Esophagus muscularis mucosa (tissue), 3 donors: ENCODE measurements at regions not wholly inside any gene's neighbourhood (a gene's known extent, or its start where the extent isn't known, plus 50 kb on each side); places are given as distances from the start of the nearest gene placed in this dataset.

ENCODE experiments used
- POLR2A ChIP-seq: fragments of 450-650 bp; IDR thresholded peaks from one replicate; pipeline ENCODE4 v1.6.1; 2017; ENCODE audit warnings: antibody characterized with exemption, moderate library complexity, mild to moderate bottlenecking, low read depth
- POLR2AphosphoS5 ChIP-seq, 2 donors: sonication (generic); formaldehyde crosslinking; IDR thresholded peaks; one replicate each; pipeline ENCODE4 v1.6.1; 2017; ENCODE audit warnings: antibody characterized with exemption in 2 of 2
- TF ChIP-seq, protein P1 (sequence below), 3 experiments: fragments of 200-600 bp in 2 of 3; fragments of 450-650 bp in 1 of 3; sonication (generic) in 2 of 3; IDR thresholded peaks; one replicate each; pipeline ENCODE4 v1.5.1; 2017 to 2019; ENCODE audit warnings: antibody characterized with exemption in 3 of 3, mild to moderate bottlenecking in 2 of 3, moderate library complexity in 1 of 3

DNA sequence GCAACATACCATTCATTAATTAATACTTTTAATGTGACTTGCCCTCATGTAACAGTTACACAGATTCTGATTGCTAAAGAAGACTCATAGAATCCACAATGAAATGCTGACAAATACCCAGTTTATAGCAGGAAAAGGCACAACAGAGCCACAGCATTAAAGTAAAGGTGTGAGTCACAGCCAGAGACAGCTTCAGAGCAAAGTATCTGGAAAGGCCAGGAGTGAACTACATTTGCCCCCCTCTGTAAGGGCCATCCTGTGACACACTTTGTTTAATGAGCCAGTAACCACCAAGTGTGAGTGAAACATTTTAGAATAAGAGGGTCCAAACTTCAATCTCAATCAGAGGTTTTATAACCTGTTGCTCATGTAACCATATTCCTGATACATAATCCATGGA, 133.8 kb upstream of the TACR3 start:
- TF ChIP-seq, protein P1, sequence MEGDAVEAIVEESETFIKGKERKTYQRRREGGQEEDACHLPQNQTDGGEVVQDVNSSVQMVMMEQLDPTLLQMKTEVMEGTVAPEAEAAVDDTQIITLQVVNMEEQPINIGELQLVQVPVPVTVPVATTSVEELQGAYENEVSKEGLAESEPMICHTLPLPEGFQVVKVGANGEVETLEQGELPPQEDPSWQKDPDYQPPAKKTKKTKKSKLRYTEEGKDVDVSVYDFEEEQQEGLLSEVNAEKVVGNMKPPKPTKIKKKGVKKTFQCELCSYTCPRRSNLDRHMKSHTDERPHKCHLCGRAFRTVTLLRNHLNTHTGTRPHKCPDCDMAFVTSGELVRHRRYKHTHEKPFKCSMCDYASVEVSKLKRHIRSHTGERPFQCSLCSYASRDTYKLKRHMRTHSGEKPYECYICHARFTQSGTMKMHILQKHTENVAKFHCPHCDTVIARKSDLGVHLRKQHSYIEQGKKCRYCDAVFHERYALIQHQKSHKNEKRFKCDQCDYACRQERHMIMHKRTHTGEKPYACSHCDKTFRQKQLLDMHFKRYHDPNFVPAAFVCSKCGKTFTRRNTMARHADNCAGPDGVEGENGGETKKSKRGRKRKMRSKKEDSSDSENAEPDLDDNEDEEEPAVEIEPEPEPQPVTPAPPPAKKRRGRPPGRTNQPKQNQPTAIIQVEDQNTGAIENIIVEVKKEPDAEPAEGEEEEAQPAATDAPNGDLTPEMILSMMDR (IDR thresholded peaks at IDR 0.05), result no peak
- no peak for TF ChIP-seq POLR2A
- no peak for TF ChIP-seq POLR2AphosphoS5 (IDR thresholded peaks at IDR 0.05)
